ENCODE measurements at regions not wholly inside any gene's neighbourhood (a gene's known extent, or its start where the extent isn't known, plus 50 kb on each side); places are given as distances from the start of the nearest gene placed in this dataset.

- Histone ChIP-seq H3K79me2 (ENCODE audit: insufficient read depth) (no peaks in the 10 kb centered on the region), H3K36me3 (ENCODE audit: low read depth) (no peaks in the 10 kb centered on the region), H3K27me3 (replicated peaks; ENCODE audit: insufficient read depth) (no peaks in the 10 kb centered on the region), H3K9ac (no peak overlapping the region), H3K4me1 (ENCODE audit: insufficient read depth) (no peaks in the 10 kb centered on the region), H3K4me2 (ENCODE audit: unreplicated experiment) (no peak overlapping the region), H2AFZ (no peak overlapping the region), H4K20me1 (ENCODE audit: insufficient read depth) (no peaks in the 10 kb centered on the region), H3K9me2 (ENCODE audit: insufficient read depth) (no peaks in the 10 kb centered on the region), H3K9me3 (ENCODE audit: low read depth) (no peaks in the 10 kb centered on the region), H3F3A (ENCODE audit: insufficient read depth) (no peaks in the 10 kb centered on the region), H3K4me3 (no peak overlapping the region), H3K27ac (no peak overlapping the region)
- DNase-seq: no peak
- no peak for TF ChIP-seq EZH2 (IDR thresholded peaks at IDR 0.05; ENCODE audit: insufficient read depth, poor library complexity, severe bottlenecking)
- no peak for TF ChIP-seq EZH2phosphoT487 (IDR thresholded peaks at IDR 0.05; ENCODE audit: insufficient read depth, low read depth)
- in situ Hi-C loops (cut with MboI): no loop called here
- WGBS, 2 experiments (ENCODE audit: low coverage in 1 of 2, low lambda C conversion rate in 2 of 2, missing lambda C conversion rate in 2 of 2): 33% methylated on average over 1 of the region's 1 CpG
Measured at GRCh38 chr18:77495982-77496690, 246.5 kb downstream of the GALR1 start.

GRCh38 chr18:77501266-77501665 is 251.6 kb downstream of the GALR1 start:
- TF ChIP-seq EZH2phosphoT487 (IDR thresholded peaks at IDR 0.05; ENCODE audit: insufficient read depth, low read depth): no peak
- TF ChIP-seq EZH2 (IDR thresholded peaks at IDR 0.05; ENCODE audit: insufficient read depth, poor library complexity, severe bottlenecking): no peak
- no peak for DNase-seq
- Histone ChIP-seq H3K4me3 (no peak overlapping the region), H3K4me2 (ENCODE audit: unreplicated experiment) (no peak overlapping the region), H3K79me2 (ENCODE audit: insufficient read depth) (no peaks in the 10 kb centered on the region), H2AFZ (no peak overlapping the region), H3K4me1 (ENCODE audit: insufficient read depth) (no peaks in the 10 kb centered on the region), H3K9ac (no peak overlapping the region), H4K20me1 (ENCODE audit: insufficient read depth) (no peaks in the 10 kb centered on the region), H3K9me2 (ENCODE audit: insufficient read depth) (no peaks in the 10 kb centered on the region), H3K9me3 (ENCODE audit: low read depth) (peaks cover 5% of the 10 kb centered on the region), H3K36me3 (ENCODE audit: low read depth) (no peaks in the 10 kb centered on the region), H3F3A (ENCODE audit: insufficient read depth) (no peaks in the 10 kb centered on the region), H3K27ac (no peak overlapping the region), H3K27me3 (replicated peaks; ENCODE audit: insufficient read depth) (no peaks in the 10 kb centered on the region)
- in situ Hi-C loops (cut with MboI): no loop called here
- 0% methylated on average over 2 of the region's 2 CpGs for WGBS, 2 experiments (ENCODE audit: low coverage in 1 of 2, low lambda C conversion rate in 2 of 2, missing lambda C conversion rate in 2 of 2)

DNA sequence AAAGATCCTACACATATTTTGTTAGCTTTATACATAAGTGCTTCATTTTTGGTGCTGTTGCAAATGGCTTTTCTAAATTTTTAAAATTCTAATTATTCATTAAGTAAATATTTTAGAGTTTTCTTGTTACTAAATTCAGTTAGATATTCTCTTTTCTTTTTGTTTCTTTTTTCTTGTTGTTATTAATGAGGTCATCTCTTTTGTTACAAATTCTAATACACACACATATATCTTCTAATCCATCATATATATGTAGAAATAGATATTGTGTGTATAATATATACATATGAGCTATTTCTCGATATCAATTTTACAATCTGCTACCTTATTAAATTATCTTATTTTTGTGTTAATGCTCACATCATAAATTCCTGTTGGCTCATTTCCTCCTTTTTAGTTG is 255.9 kb downstream of the GALR1 start:
- no peaks in the 10 kb centered on the region for H3K36me3 ChIP-seq (ENCODE audit: low read depth)
- no peak overlapping the region for H3K4me2 ChIP-seq (ENCODE audit: unreplicated experiment)
- in situ Hi-C loops (cut with MboI): no loop called here
- H3K27me3 ChIP-seq (replicated peaks; ENCODE audit: insufficient read depth): no peaks in the 10 kb centered on the region
- no peak overlapping the region for H3K27ac ChIP-seq
- H3K9ac ChIP-seq: no peak overlapping the region
- H4K20me1 ChIP-seq (ENCODE audit: insufficient read depth): no peaks in the 10 kb centered on the region
- H2AFZ ChIP-seq: no peak overlapping the region
- WGBS, 2 experiments (ENCODE audit: low coverage in 1 of 2, low lambda C conversion rate in 2 of 2, missing lambda C conversion rate in 2 of 2): 39 to 56% methylated on average over 1 of the region's 1 CpG
- H3K4me3 ChIP-seq: no peak overlapping the region
- peaks cover 5% of the 10 kb centered on the region for H3K9me3 ChIP-seq (ENCODE audit: low read depth)
- no peaks in the 10 kb centered on the region for H3K4me1 ChIP-seq (ENCODE audit: insufficient read depth)
- TF ChIP-seq EZH2phosphoT487 (IDR thresholded peaks at IDR 0.05; ENCODE audit: insufficient read depth, low read depth): no peak
- TF ChIP-seq EZH2 (IDR thresholded peaks at IDR 0.05; ENCODE audit: insufficient read depth, poor library complexity, severe bottlenecking): no peak
- no peaks in the 10 kb centered on the region for H3K9me2 ChIP-seq (ENCODE audit: insufficient read depth)
- H3K79me2 ChIP-seq (ENCODE audit: insufficient read depth): no peaks in the 10 kb centered on the region
- DNase-seq: no peak
- H3F3A ChIP-seq (ENCODE audit: insufficient read depth): no peaks in the 10 kb centered on the region

- Histone ChIP-seq H3K27me3 (replicated peaks; ENCODE audit: insufficient read depth) (no peaks in the 10 kb centered on the region), H3F3A (ENCODE audit: insufficient read depth) (no peaks in the 10 kb centered on the region), H3K79me2 (ENCODE audit: insufficient read depth) (no peaks in the 10 kb centered on the region), H3K9ac (no peak overlapping the region), H3K4me1 (ENCODE audit: insufficient read depth) (no peaks in the 10 kb centered on the region), H3K36me3 (ENCODE audit: low read depth) (no peaks in the 10 kb centered on the region), H4K20me1 (ENCODE audit: insufficient read depth) (no peaks in the 10 kb centered on the region), H3K27ac (no peak overlapping the region), H3K4me2 (ENCODE audit: unreplicated experiment) (no peak overlapping the region), H3K4me3 (no peak overlapping the region), H2AFZ (no peak overlapping the region), H3K9me3 (ENCODE audit: low read depth) (no peaks in the 10 kb centered on the region), H3K9me2 (ENCODE audit: insufficient read depth) (no peaks in the 10 kb centered on the region)
- no peak for DNase-seq
- in situ Hi-C loops (cut with MboI): no loop called here
- TF ChIP-seq EZH2phosphoT487 (IDR thresholded peaks at IDR 0.05; ENCODE audit: insufficient read depth, low read depth) (no peak), EZH2 (IDR thresholded peaks at IDR 0.05; ENCODE audit: insufficient read depth, poor library complexity, severe bottlenecking) (no peak)
- WGBS, 2 experiments (ENCODE audit: low coverage in 1 of 2, low lambda C conversion rate in 2 of 2, missing lambda C conversion rate in 2 of 2): 33 to 35% methylated on average over 5 of the region's 5 CpGs
Measured at GRCh38 chr18:77512152-77512551, 262.5 kb downstream of the GALR1 start.
